PC-9 (cell line): ENCODE measurements at regions not wholly inside any gene's neighbourhood (a gene's known extent, or its start where the extent isn't known, plus 50 kb on each side); places are given as distances from the start of the nearest gene placed in this dataset.

Experiments
- BruUV-seq: library from RNA; stranded (reverse); fragments of 400-500 nt; replicated peaks from 2 replicates; lab custom pipeline; 2021; lab: Mats Ljungman, UMichigan
- CTCF ChIA-PET: fragments of 300-600 bp; sonication (Branson Sonifier 250); formaldehyde crosslinking; loops from one replicate; lab custom pipeline; 2022; ENCODE audit warnings: antibody characterized with exemption; lab: Charles Lee
- POLR2A ChIA-PET: fragments of 300-600 bp; sonication (Branson Sonifier 250); formaldehyde crosslinking; loops from one replicate; lab custom pipeline; 2022; ENCODE audit warnings: antibody characterized with exemption; ENCODE audit not compliant: unreplicated experiment; lab: Charles Lee
- DNase-seq, 2 experiments: peaks; one replicate each; pipeline versions ENCODE4 v3.0.0 to v3.0.0-alpha.2; 2015 to 2022; ENCODE audit warnings: mixed read lengths in 1 of 2
- H2AFZ ChIP-seq: fragments of 200-600 bp; sonication (generic); 2 replicates; pipeline ENCODE4 v1.8.1; 2017; ENCODE audit warnings: antibody characterized with exemption
- H3F3A ChIP-seq: fragments of 200-600 bp; sonication (generic); 2 replicates; pipeline ENCODE4 v1.8.1; 2017; ENCODE audit warnings: antibody characterized with exemption, mild to moderate bottlenecking, low read depth; ENCODE audit not compliant: insufficient read depth
- H3K27ac ChIP-seq: fragments of 200-600 bp; sonication (generic); 2 replicates; pipeline ENCODE4 v1.6.1; 2016; ENCODE audit warnings: mixed run types
- H3K27me3 ChIP-seq: fragments of 200-600 bp; sonication (generic); 2 replicates; pipeline ENCODE4 v1.6.1; 2016; ENCODE audit warnings: low read depth, mixed run types; ENCODE audit not compliant: insufficient read depth
- H3K36me3 ChIP-seq: fragments of 200-600 bp; sonication (generic); 2 replicates; pipeline ENCODE4 v1.6.1; 2016; ENCODE audit warnings: low read depth, mixed run types
- H3K4me1 ChIP-seq: fragments of 200-600 bp; sonication (generic); replicated peaks from 2 replicates; pipeline ENCODE4 v1.6.1; 2016; ENCODE audit warnings: mixed run types; ENCODE audit not compliant: insufficient read depth
- H3K4me2 ChIP-seq: fragments of 200-600 bp; sonication (generic); 2 replicates; pipeline ENCODE4 v1.6.1; 2017; ENCODE audit warnings: mixed run types
- H3K4me3 ChIP-seq: fragments of 200-600 bp; sonication (generic); 2 replicates; pipeline ENCODE4 v1.6.1; 2016; ENCODE audit warnings: mixed run types
- H3K79me2 ChIP-seq: fragments of 200-600 bp; sonication (generic); 2 replicates; pipeline ENCODE4 v1.6.1; 2017; ENCODE audit warnings: low read depth, mixed run types
- H3K9me2 ChIP-seq: fragments of 200-600 bp; sonication (generic); 2 replicates; pipeline ENCODE4 v1.8.1; 2017; ENCODE audit warnings: mild to moderate bottlenecking; ENCODE audit not compliant: insufficient read depth
- H3K9me3 ChIP-seq: fragments of 200-600 bp; sonication (generic); 2 replicates; pipeline ENCODE4 v1.8.1; 2016; ENCODE audit warnings: low read depth; ENCODE audit not compliant: insufficient read depth
- H4K20me1 ChIP-seq: fragments of 200-600 bp; sonication (generic); 2 replicates; pipeline ENCODE4 v1.8.1; 2017; ENCODE audit not compliant: insufficient read depth
- EZH2 ChIP-seq: fragments of 200-600 bp; sonication (generic); IDR thresholded peaks from 2 replicates; pipeline ENCODE4 v1.8.0; 2017; ENCODE audit warnings: antibody characterized with exemption, low read depth
- intact Hi-C: fragments of 100-400 bp; cut with micrococcal nuclease; formaldehyde crosslinking; loops from one replicate; pipeline ENCODE4 v1.10.0; 2022; ENCODE audit not compliant: unreplicated experiment
- TF ChIP-seq, protein P1 (sequence below): fragments of 200-600 bp; sonication (generic); conservative IDR thresholded peaks from 2 replicates; pipeline ENCODE4 v1.6.1; 2017; ENCODE audit warnings: mixed run types, antibody characterized with exemption, mild to moderate bottlenecking, moderate library complexity

DNA sequence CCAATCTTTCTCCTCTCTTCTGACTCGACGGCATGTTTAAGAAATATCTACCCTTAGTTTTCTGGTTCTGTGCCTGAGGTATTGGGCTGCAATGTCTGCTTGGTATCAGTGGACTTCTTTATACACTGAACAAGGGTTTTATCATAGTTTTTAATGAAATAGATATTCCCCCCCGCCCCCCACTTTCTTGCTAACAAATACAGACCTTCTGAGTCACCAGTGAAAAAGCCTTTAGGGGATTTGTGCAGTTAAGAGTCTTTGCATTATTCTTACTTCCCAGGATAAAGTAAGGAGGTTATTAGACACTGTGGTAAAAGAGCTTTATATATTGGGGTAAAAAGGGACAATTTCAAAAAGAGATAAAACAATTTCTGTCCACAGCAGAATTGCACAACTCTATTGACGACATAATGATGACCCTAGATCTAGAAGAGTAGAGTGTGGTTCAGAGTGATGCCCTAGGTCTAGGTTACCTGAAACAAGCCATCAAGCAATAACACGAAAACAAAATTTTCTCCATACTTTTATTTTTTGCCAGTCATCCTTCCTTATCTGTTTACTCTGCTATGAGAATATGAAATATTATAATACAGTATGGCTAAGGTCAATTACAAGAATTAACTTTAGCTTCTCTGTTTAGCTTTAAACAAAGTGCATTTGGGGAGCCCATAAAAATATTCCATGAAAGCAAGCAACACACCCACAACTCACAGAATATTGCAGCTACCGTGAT, 110.7 kb downstream of the PLK2 start:
- CTCF ChIA-PET: no interaction called here
- no peaks in the 10 kb centered on the region for H3K36me3 ChIP-seq

GRCh38 chr5:58346041-58346440, 113.8 kb downstream of the PLK2 start:
- Histone ChIP-seq H3K27ac (no peak overlapping the region), H2AFZ (no peak overlapping the region), H4K20me1 (no peaks in the 10 kb centered on the region), H3K9me2 (no peaks in the 10 kb centered on the region; the same call in 1 of the 2 replicates), H3K4me1 (no peaks in the 10 kb centered on the region), H3K27me3 (no peaks in the 10 kb centered on the region), H3K79me2 (no peaks in the 10 kb centered on the region), H3K9me3 (peaks cover 4% of the 10 kb centered on the region; the same call in 1 of the 2 replicates), H3F3A (no peaks in the 10 kb centered on the region), H3K4me3 (no peak overlapping the region), H3K36me3 (no peaks in the 10 kb centered on the region), H3K4me2 (no peak overlapping the region)
- no peak for DNase-seq
- intact Hi-C loops: loop anchor here (5.0 kb wide), 1 partner anchor 101 kb away; no protein-coding TSS in a partner anchor
- POLR2A ChIA-PET: no interaction called here
- CTCF ChIA-PET: no interaction called here
- TF ChIP-seq, protein P1, sequence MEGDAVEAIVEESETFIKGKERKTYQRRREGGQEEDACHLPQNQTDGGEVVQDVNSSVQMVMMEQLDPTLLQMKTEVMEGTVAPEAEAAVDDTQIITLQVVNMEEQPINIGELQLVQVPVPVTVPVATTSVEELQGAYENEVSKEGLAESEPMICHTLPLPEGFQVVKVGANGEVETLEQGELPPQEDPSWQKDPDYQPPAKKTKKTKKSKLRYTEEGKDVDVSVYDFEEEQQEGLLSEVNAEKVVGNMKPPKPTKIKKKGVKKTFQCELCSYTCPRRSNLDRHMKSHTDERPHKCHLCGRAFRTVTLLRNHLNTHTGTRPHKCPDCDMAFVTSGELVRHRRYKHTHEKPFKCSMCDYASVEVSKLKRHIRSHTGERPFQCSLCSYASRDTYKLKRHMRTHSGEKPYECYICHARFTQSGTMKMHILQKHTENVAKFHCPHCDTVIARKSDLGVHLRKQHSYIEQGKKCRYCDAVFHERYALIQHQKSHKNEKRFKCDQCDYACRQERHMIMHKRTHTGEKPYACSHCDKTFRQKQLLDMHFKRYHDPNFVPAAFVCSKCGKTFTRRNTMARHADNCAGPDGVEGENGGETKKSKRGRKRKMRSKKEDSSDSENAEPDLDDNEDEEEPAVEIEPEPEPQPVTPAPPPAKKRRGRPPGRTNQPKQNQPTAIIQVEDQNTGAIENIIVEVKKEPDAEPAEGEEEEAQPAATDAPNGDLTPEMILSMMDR: no peak
- TF ChIP-seq EZH2: no peak
- BruUV-seq: no TSS peak

More for the DNA sequence above, 110.7 kb downstream of the PLK2 start:
- no peak overlapping the region for H3K4me2 ChIP-seq
- H3F3A ChIP-seq: no peaks in the 10 kb centered on the region
- no peaks in the 10 kb centered on the region for H3K79me2 ChIP-seq
- intact Hi-C loops: loop anchor here (5.0 kb wide), 1 partner anchor 98 kb away; no protein-coding TSS in a partner anchor
- H3K4me3 ChIP-seq: no peak overlapping the region
- TF ChIP-seq, protein P1: no peak
- no peak for TF ChIP-seq EZH2
- H3K4me1 ChIP-seq: peaks cover 9% of the 10 kb centered on the region; the same call in 1 of the 2 replicates
- H3K27ac ChIP-seq: no peak overlapping the region
- POLR2A ChIA-PET: no interaction called here
- H3K27me3 ChIP-seq: no peaks in the 10 kb centered on the region
- H3K9me2 ChIP-seq: no peaks in the 10 kb centered on the region; the same call in 1 of the 2 replicates
- no peaks in the 10 kb centered on the region for H4K20me1 ChIP-seq
- no peak for DNase-seq
- H2AFZ ChIP-seq: no peak overlapping the region
- H3K9me3 ChIP-seq: peaks cover 4% of the 10 kb centered on the region; the same call in 1 of the 2 replicates
- no TSS peak for BruUV-seq

DNA sequence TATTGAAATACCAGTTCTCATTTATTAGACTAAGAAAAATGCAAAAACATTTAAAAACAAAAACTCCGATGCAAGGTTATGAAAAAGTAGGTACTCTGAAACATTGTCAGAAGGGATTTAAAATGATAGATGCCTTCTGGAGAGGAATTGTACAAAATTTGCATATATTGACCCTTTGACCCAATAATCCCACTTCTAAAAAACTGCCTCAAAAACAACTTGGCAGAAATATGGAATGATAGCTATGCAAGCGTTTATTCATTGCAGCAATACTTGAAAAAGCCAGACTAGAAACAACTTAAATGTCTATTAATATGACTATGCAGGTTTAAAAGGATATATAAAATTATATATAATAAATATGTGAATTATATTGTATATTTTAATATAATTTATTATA, 118.4 kb downstream of the PLK2 start:
- TF ChIP-seq, protein P1: no peak
- TF ChIP-seq EZH2: no peak
- H3K27me3 ChIP-seq: no peaks in the 10 kb centered on the region
- intact Hi-C loops: no loop called here
- H3K27ac ChIP-seq: no peak overlapping the region
- no peaks in the 10 kb centered on the region for H3F3A ChIP-seq
- ChIA-PET CTCF (no interaction called here), POLR2A (no interaction called here)
- H3K4me2 ChIP-seq: no peak overlapping the region
- H4K20me1 ChIP-seq: no peaks in the 10 kb centered on the region
- BruUV-seq: no TSS peak
- no peaks in the 10 kb centered on the region for H3K4me1 ChIP-seq
- no peaks in the 10 kb centered on the region for H3K9me3 ChIP-seq
- DNase-seq: no peak
- no peak overlapping the region for H3K4me3 ChIP-seq
- H2AFZ ChIP-seq: no peak overlapping the region
- H3K9me2 ChIP-seq: no peaks in the 10 kb centered on the region; the same call in 1 of the 2 replicates
- no peaks in the 10 kb centered on the region for H3K79me2 ChIP-seq
- no peaks in the 10 kb centered on the region for H3K36me3 ChIP-seq
